Uterus (tissue), 3 donors: ENCODE measurements at regions not wholly inside any gene's neighbourhood (a gene's known extent, or its start where the extent isn't known, plus 50 kb on each side); places are given as distances from the start of the nearest gene placed in this dataset.

Experiments used
- DNase-seq, 2 donors: peaks; one replicate each; pipeline ENCODE4 v3.0.0-alpha.2; 2019 to 2020
- H3K27ac ChIP-seq, 2 donors: fragments of 200-600 bp; sonication (generic); 1 replicate in 1 of 2; 2 replicates in 1 of 2; pipeline ENCODE4 v1.5.1; 2016 to 2018
- H3K27me3 ChIP-seq, 2 donors: fragments of 200-600 bp; sonication (generic); one replicate each; pipeline ENCODE4 v1.5.1; 2018 to 2019; ENCODE audit warnings: control low read depth in 1 of 2
- H3K36me3 ChIP-seq, 2 donors: fragments of 200-600 bp; sonication (generic); one replicate each; pipeline ENCODE4 v1.5.1; 2019; ENCODE audit warnings: control low read depth in 1 of 2
- H3K4me1 ChIP-seq, 2 donors: fragments of 200-600 bp; sonication (generic); one replicate each; pipeline ENCODE4 v1.5.1; 2018 to 2019; ENCODE audit warnings: control low read depth in 1 of 2
- H3K4me3 ChIP-seq, 2 donors: fragments of 200-600 bp; sonication (generic); 1 replicate in 1 of 2; 2 replicates in 1 of 2; pipeline ENCODE4 v1.5.1; 2018 to 2019; ENCODE audit warnings: mild to moderate bottlenecking in 1 of 2
- H3K9me3 ChIP-seq, 2 donors: fragments of 200-600 bp; sonication (generic); one replicate each; pipeline ENCODE4 v1.5.1; 2019; ENCODE audit warnings: control low read depth in 1 of 2
- POLR2A ChIP-seq, 2 donors: fragments of 450-650 bp; IDR thresholded peaks; one replicate each; pipeline ENCODE4 v1.6.1; 2016; ENCODE audit warnings: antibody characterized with exemption in 2 of 2, mild to moderate bottlenecking in 1 of 2, moderate library complexity in 1 of 2
- intact Hi-C: fragments of 100-400 bp; cut with DNase I; formaldehyde crosslinking; loops from one replicate; pipeline ENCODE4 v1.15.1; 2023; ENCODE audit warnings: low total_unique reads
- TF ChIP-seq, protein P1 (sequence below), 4 experiments: fragments of 200-600 bp in 2 of 4; fragments of 450-650 bp in 2 of 4; sonication (generic) in 2 of 4; IDR thresholded peaks; one replicate each; pipeline ENCODE4 v1.5.1; 2016 to 2019; ENCODE audit warnings: antibody characterized with exemption in 4 of 4, mild to moderate bottlenecking in 2 of 4, moderate library complexity in 1 of 4
- donor health status: DM: yes; HTN: yes; CAD: no.

DNA sequence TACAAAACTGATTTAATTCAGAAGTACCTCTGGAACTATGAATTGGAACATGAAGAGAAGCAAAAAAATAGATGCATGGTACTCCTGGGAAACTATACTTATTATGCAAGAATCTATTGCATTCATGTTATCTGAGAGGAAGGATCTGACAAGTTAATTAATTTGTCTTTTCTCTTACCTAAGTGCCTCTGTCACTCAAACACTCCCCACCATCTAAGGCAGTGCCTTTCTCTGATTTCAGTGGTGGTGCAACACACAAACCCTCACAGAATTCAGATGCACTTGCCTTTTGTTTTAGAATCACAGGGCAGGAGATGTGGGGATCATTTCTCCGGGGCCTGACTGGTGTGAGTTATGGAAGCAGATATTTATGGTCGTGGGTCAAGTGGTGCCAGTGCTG is 52.5 kb upstream of the C9orf72 start:
- no peak for DNase-seq

DNA sequence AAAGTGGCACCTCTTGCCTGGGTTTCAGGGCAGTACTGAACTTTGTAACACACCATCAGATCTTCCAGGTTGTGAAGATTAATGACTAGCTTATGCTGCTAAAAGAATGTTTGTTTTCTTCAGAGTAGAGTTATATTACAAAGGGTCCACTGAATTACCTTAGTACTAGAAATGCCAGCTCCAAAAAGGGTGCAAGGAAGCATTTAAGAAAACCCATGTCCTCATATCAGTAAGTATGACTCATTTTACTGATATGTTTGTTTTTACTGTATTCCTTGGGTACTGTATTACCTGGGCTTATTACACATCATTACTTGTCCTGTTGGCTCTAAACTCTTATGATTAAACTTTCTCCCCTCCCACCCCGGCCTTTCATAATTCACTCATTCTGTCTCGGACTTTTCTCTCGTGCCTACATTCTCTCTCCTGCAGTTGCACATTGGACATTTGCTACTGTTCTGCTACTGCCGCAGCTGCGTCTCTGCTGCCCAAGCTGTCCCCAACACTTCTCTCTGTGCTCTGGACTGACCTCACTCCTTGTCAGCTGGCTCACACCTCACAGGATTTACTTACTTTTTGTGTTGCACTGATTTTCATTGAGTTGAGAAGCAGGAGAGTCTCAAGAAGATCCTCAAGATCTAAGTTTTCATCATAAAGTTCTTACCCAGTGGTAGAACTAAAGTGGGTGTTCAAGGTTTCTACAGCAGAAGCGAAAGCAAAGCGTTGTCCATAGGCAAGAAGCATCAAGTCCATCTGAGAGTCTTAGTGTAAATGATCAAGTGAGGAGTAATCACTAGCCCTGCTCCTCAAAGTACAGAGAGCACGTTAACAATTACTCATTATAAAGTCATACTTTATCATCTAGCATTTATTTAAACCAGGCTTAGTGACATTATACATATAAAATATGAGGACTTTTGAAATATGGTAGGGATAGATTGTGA is 53.2 kb upstream of the C9orf72 start:
- TF ChIP-seq, protein P1, sequence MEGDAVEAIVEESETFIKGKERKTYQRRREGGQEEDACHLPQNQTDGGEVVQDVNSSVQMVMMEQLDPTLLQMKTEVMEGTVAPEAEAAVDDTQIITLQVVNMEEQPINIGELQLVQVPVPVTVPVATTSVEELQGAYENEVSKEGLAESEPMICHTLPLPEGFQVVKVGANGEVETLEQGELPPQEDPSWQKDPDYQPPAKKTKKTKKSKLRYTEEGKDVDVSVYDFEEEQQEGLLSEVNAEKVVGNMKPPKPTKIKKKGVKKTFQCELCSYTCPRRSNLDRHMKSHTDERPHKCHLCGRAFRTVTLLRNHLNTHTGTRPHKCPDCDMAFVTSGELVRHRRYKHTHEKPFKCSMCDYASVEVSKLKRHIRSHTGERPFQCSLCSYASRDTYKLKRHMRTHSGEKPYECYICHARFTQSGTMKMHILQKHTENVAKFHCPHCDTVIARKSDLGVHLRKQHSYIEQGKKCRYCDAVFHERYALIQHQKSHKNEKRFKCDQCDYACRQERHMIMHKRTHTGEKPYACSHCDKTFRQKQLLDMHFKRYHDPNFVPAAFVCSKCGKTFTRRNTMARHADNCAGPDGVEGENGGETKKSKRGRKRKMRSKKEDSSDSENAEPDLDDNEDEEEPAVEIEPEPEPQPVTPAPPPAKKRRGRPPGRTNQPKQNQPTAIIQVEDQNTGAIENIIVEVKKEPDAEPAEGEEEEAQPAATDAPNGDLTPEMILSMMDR (IDR thresholded peaks at IDR 0.05), result no peak
- TF ChIP-seq POLR2A (IDR thresholded peaks at IDR 0.05), result no peak
- H3K27me3 ChIP-seq, result no peaks in the 10 kb centered on the region

More for the DNA sequence above, 52.5 kb upstream of the C9orf72 start:
- Histone ChIP-seq H3K4me3 (no peak overlapping the region), H3K27me3 (no peaks in the 10 kb centered on the region), H3K36me3 (no peaks in the 10 kb centered on the region), H3K9me3 (no peaks in the 10 kb centered on the region), H3K27ac (no peak overlapping the region), H3K4me1 (no peaks in the 10 kb centered on the region)
- intact Hi-C loops, result no loop called here
- TF ChIP-seq, protein P1 (IDR thresholded peaks at IDR 0.05), result no peak
- no peak for TF ChIP-seq POLR2A (IDR thresholded peaks at IDR 0.05)

DNA sequence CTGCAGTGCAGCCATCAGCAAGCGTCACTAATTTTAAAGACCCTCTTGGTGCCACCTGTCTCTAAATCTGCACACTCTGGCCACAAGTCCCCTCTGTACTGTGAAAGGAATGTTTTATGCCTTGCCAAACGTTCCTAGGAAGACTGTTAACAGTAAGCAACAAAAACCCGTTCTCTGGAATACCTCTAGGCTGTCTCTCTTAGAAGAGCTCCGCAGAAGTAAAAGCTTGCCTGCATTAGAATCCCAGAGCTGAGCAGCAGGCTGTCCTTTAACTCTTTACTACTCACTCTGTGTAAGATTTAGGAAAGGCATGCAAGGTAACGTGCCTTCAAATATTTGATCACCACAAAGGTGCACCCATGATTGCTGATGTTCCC is 53.9 kb upstream of the C9orf72 start:
- intact Hi-C loops, result no loop called here
- H3K9me3 ChIP-seq, result no peaks in the 10 kb centered on the region
- H3K36me3 ChIP-seq, result no peaks in the 10 kb centered on the region
- no peak overlapping the region for H3K4me3 ChIP-seq
- no peak for TF ChIP-seq POLR2A (IDR thresholded peaks at IDR 0.05)
- TF ChIP-seq, protein P1 (IDR thresholded peaks at IDR 0.05), result no peak
- no peaks in the 10 kb centered on the region for H3K4me1 ChIP-seq
- no peaks in the 10 kb centered on the region for H3K27me3 ChIP-seq
- DNase-seq, result no peak
- no peak overlapping the region for H3K27ac ChIP-seq

More for the DNA sequence above, 53.2 kb upstream of the C9orf72 start:
- DNase-seq, result no peak
- H3K4me3 ChIP-seq, result no peak overlapping the region
- H3K9me3 ChIP-seq, result no peaks in the 10 kb centered on the region
- intact Hi-C loops, result no loop called here
- H3K4me1 ChIP-seq, result no peaks in the 10 kb centered on the region
- no peaks in the 10 kb centered on the region for H3K36me3 ChIP-seq
- no peak overlapping the region for H3K27ac ChIP-seq

DNA sequence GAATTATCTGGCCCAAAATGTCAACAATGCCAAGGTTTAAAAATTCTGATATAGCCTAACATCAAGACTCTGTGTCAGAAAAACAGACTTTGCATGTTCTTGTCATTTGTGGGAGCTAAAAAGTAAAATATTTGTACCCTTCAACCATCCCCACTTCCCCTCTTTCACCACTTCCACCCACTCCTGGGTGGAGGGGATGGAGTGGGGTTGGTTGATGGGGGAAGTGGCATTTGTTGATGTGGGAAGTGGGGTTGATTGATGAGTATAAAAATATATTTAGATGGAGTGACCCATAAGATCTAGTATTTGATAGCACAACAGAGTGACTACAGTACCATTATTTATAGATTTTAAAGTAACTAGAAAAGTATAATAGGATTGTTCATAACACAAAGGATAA is 55.0 kb upstream of the C9orf72 start:
- no peak overlapping the region for H3K4me3 ChIP-seq
- intact Hi-C loops, result no loop called here
- no peaks in the 10 kb centered on the region for H3K27me3 ChIP-seq
- no peak overlapping the region for H3K27ac ChIP-seq
- TF ChIP-seq, protein P1 (IDR thresholded peaks at IDR 0.05), result no peak
- no peak for TF ChIP-seq POLR2A (IDR thresholded peaks at IDR 0.05)
- H3K9me3 ChIP-seq, result no peaks in the 10 kb centered on the region
- no peaks in the 10 kb centered on the region for H3K36me3 ChIP-seq
- DNase-seq, result no peak
- no peaks in the 10 kb centered on the region for H3K4me1 ChIP-seq

DNA sequence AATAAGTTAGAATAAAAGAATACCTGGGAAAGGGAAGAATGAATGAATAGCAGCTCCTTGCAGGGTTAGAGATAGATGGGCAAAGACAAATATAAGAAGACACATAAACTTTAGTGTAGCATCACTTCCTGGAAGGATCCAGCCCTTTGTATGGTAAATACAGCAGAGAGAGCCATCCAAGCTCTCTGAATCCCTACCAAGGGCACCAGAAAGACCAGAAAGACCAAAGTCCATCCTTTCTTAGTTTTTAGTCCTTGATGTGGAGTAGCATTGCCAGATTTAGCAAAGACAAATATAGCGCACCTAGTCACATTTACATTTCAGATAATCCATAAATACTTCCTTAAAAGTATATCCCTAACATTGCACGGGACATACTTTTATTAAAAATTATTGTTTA is 56.1 kb upstream of the C9orf72 start:
- intact Hi-C loops, result no loop called here
- no peak overlapping the region for H3K27ac ChIP-seq
- DNase-seq, result no peak
- no peaks in the 10 kb centered on the region for H3K9me3 ChIP-seq
- no peaks in the 10 kb centered on the region for H3K4me1 ChIP-seq
- H3K36me3 ChIP-seq, result no peaks in the 10 kb centered on the region
- H3K4me3 ChIP-seq, result no peak overlapping the region
- H3K27me3 ChIP-seq, result no peaks in the 10 kb centered on the region
- TF ChIP-seq POLR2A (IDR thresholded peaks at IDR 0.05), result no peak
- TF ChIP-seq, protein P1 (IDR thresholded peaks at IDR 0.05), result no peak
